T-helper 2 cell treated with Interferon-gamma antibody and Interleukin-4, amounts not matched to agents 5 μg/mL and 100 μg/mL, for 36 hours (primary cell): ENCODE measurements at regions not wholly inside any gene's neighbourhood (a gene's known extent, or its start where the extent isn't known, plus 50 kb on each side); places are given as distances from the start of the nearest gene placed in this dataset.

Source experiments
- DNase-seq: peaks from one replicate; pipeline ENCODE4 v3.0.0; 2021; ENCODE audit warnings: low spot score
- H3K27ac Mint-ChIP-seq: one replicate; pipeline ENCODE4 v1.8.0; 2021; ENCODE audit warnings: mild to moderate bottlenecking, mixed read lengths
- H3K27me3 Mint-ChIP-seq: one replicate; pipeline ENCODE4 v1.8.0; 2021; ENCODE audit warnings: low read depth, mixed read lengths
- H3K36me3 Mint-ChIP-seq: one replicate; pipeline ENCODE4 v1.8.0; 2021; ENCODE audit warnings: low read depth, mixed read lengths
- H3K4me1 Mint-ChIP-seq: one replicate; pipeline ENCODE4 v1.8.0; 2021; ENCODE audit warnings: low read depth, mixed read lengths
- H3K4me3 Mint-ChIP-seq: one replicate; pipeline ENCODE4 v1.8.0; 2022; ENCODE audit warnings: mild to moderate bottlenecking, moderate library complexity, mixed read lengths
- H3K9me3 Mint-ChIP-seq: one replicate; pipeline ENCODE4 v1.8.0; 2021; ENCODE audit warnings: mixed read lengths

- Mint-ChIP-seq H3K4me3 (no peak overlapping the region), H3K4me1 (no peaks in the 10 kb centered on the region), H3K36me3 (no peaks in the 10 kb centered on the region), H3K27ac (no peak overlapping the region), H3K9me3 (no peaks in the 10 kb centered on the region), H3K27me3 (peaks cover 8% of the 10 kb centered on the region)
- DNase-seq = no peak
These were observed 162.0 kb upstream of the HABP2 start for GRCh38 chr10:113390896-113391295.

- no peak overlapping the region for H3K27ac Mint-ChIP-seq
- no peak for DNase-seq
- no peaks in the 10 kb centered on the region for H3K9me3 Mint-ChIP-seq
- H3K27me3 Mint-ChIP-seq = peaks cover 2% of the 10 kb centered on the region
- no peaks in the 10 kb centered on the region for H3K36me3 Mint-ChIP-seq
- H3K4me3 Mint-ChIP-seq = no peak overlapping the region
- no peaks in the 10 kb centered on the region for H3K4me1 Mint-ChIP-seq
These were observed 155.8 kb upstream of the HABP2 start for GRCh38 chr10:113397047-113397446.

- no peak overlapping the region for H3K4me3 Mint-ChIP-seq
- H3K27me3 Mint-ChIP-seq = peaks cover 2% of the 10 kb centered on the region
- H3K9me3 Mint-ChIP-seq = no peaks in the 10 kb centered on the region
- no peaks in the 10 kb centered on the region for H3K36me3 Mint-ChIP-seq
- H3K4me1 Mint-ChIP-seq = no peaks in the 10 kb centered on the region
- no peak overlapping the region for H3K27ac Mint-ChIP-seq
- no peak for DNase-seq
These were observed 153.8 kb upstream of the HABP2 start for GRCh38 chr10:113399065-113399464.

GRCh38 chr10:113402602-113403001 is 150.3 kb upstream of the HABP2 start:
- Mint-ChIP-seq H3K27ac (no peak overlapping the region), H3K4me1 (no peaks in the 10 kb centered on the region), H3K9me3 (no peaks in the 10 kb centered on the region), H3K4me3 (no peak overlapping the region), H3K36me3 (no peaks in the 10 kb centered on the region), H3K27me3 (no peaks in the 10 kb centered on the region)
- no peak for DNase-seq

GRCh38 chr10:113407218-113407617 is 145.6 kb upstream of the HABP2 start:
- Mint-ChIP-seq H3K27me3 (no peaks in the 10 kb centered on the region), H3K36me3 (no peaks in the 10 kb centered on the region), H3K27ac (no peak overlapping the region), H3K4me3 (no peak overlapping the region), H3K4me1 (no peaks in the 10 kb centered on the region), H3K9me3 (no peaks in the 10 kb centered on the region)
- no peak for DNase-seq

- Mint-ChIP-seq H3K27me3 (no peaks in the 10 kb centered on the region), H3K4me1 (no peaks in the 10 kb centered on the region), H3K27ac (no peak overlapping the region), H3K9me3 (no peaks in the 10 kb centered on the region), H3K36me3 (no peaks in the 10 kb centered on the region), H3K4me3 (no peak overlapping the region)
- no peak for DNase-seq
These were observed 143.7 kb upstream of the HABP2 start for GRCh38 chr10:113409175-113409574.

GRCh38 chr10:113410618-113411017 is 142.2 kb upstream of the HABP2 start:
- Mint-ChIP-seq H3K9me3 (peaks cover 3% of the 10 kb centered on the region), H3K27me3 (no peaks in the 10 kb centered on the region), H3K4me3 (no peak overlapping the region), H3K27ac (no peak overlapping the region), H3K4me1 (no peaks in the 10 kb centered on the region), H3K36me3 (no peaks in the 10 kb centered on the region)
- no peak for DNase-seq

GRCh38 chr10:113411456-113411855 is 141.4 kb upstream of the HABP2 start:
- no peaks in the 10 kb centered on the region for H3K27me3 Mint-ChIP-seq
- H3K4me1 Mint-ChIP-seq = no peaks in the 10 kb centered on the region
- H3K4me3 Mint-ChIP-seq = no peak overlapping the region

GRCh38 chr10:113412161-113412560 is 140.7 kb upstream of the HABP2 start:
- no peak for DNase-seq
- Mint-ChIP-seq H3K4me1 (no peaks in the 10 kb centered on the region), H3K9me3 (peaks cover 3% of the 10 kb centered on the region), H3K27me3 (no peaks in the 10 kb centered on the region), H3K36me3 (no peaks in the 10 kb centered on the region), H3K4me3 (no peak overlapping the region), H3K27ac (no peak overlapping the region)

More at GRCh38 chr10:113411456-113411855, 141.4 kb upstream of the HABP2 start:
- Mint-ChIP-seq H3K36me3 (no peaks in the 10 kb centered on the region), H3K27ac (no peak overlapping the region), H3K9me3 (peaks cover 3% of the 10 kb centered on the region)
- no peak for DNase-seq

- Mint-ChIP-seq H3K36me3 (no peaks in the 10 kb centered on the region), H3K4me1 (no peaks in the 10 kb centered on the region), H3K9me3 (peaks cover 3% of the 10 kb centered on the region), H3K27ac (no peak overlapping the region), H3K27me3 (no peaks in the 10 kb centered on the region), H3K4me3 (no peak overlapping the region)
- DNase-seq = no peak
These were observed 138.3 kb upstream of the HABP2 start for GRCh38 chr10:113414543-113414942.

- Mint-ChIP-seq H3K27ac (no peak overlapping the region), H3K4me1 (no peaks in the 10 kb centered on the region), H3K27me3 (no peaks in the 10 kb centered on the region), H3K36me3 (no peaks in the 10 kb centered on the region), H3K4me3 (no peak overlapping the region), H3K9me3 (peaks cover 6% of the 10 kb centered on the region)
- DNase-seq = no peak
These were observed 137.6 kb upstream of the HABP2 start for GRCh38 chr10:113415246-113415645.

GRCh38 chr10:113420057-113420732 is 132.7 kb upstream of the HABP2 start:
- Mint-ChIP-seq H3K27me3 (no peaks in the 10 kb centered on the region), H3K9me3 (peaks cover 6% of the 10 kb centered on the region), H3K4me1 (no peaks in the 10 kb centered on the region), H3K4me3 (no peak overlapping the region), H3K36me3 (no peaks in the 10 kb centered on the region), H3K27ac (no peak overlapping the region)
- no peak for DNase-seq

- Mint-ChIP-seq H3K9me3 (peaks cover 6% of the 10 kb centered on the region), H3K27me3 (no peaks in the 10 kb centered on the region), H3K4me1 (no peaks in the 10 kb centered on the region), H3K36me3 (no peaks in the 10 kb centered on the region), H3K4me3 (no peak overlapping the region), H3K27ac (no peak overlapping the region)
- no peak for DNase-seq
These were observed 131.8 kb upstream of the HABP2 start for GRCh38 chr10:113420733-113421675.

- Mint-ChIP-seq H3K27ac (no peak overlapping the region), H3K9me3 (peaks cover 6% of the 10 kb centered on the region), H3K4me3 (no peak overlapping the region), H3K36me3 (no peaks in the 10 kb centered on the region), H3K4me1 (no peaks in the 10 kb centered on the region), H3K27me3 (no peaks in the 10 kb centered on the region)
- DNase-seq = no peak
These were observed 130.5 kb upstream of the HABP2 start for GRCh38 chr10:113422371-113422770.
